IPS DF 4.7 (cell line): ENCODE measurements at regions not wholly inside any gene's neighbourhood (a gene's known extent, or its start where the extent isn't known, plus 50 kb on each side); places are given as distances from the start of the nearest gene placed in this dataset.
"Not testable (repeated sequence)": the region's sequence is repeated elsewhere in the genome, so short reads cannot be mapped to it uniquely, and the experiment has no call there.

Source experiments
- DNase-seq: peaks from one replicate; pipeline ENCODE4 v3.0.0-alpha.2; 2013; ENCODE audit warnings: low spot score; ENCODE audit errors: extremely low read depth

GRCh38 chr4:145298885-145299284 is 118.5 kb upstream of the OTUD4 start:
- DNase-seq: no peak

GRCh38 chr4:145297556-145297955 is 117.2 kb upstream of the OTUD4 start:
- no peak for DNase-seq

GRCh38 chr4:145295547-145295946 is 115.2 kb upstream of the OTUD4 start:
- DNase-seq: no peak

DNA sequence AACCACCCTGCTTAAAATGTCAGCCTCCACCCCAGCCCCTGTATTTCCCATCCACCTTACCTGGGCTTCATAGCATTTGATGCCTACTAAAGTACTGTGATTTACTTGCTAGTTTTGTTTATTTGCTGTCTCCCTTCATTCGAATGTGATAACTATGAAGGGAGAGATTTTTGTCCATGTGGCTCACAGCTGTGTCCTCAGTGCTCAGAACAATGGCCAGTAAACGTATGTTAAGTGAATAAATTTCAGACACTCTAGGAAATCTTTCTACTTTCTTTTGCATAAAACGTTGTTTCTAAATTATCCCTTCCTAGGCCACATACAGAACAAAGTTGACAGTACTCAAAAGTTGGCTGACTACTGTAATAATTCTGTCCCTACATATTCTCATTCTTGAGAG is 114.7 kb upstream of the OTUD4 start:
- no peak for DNase-seq

DNA sequence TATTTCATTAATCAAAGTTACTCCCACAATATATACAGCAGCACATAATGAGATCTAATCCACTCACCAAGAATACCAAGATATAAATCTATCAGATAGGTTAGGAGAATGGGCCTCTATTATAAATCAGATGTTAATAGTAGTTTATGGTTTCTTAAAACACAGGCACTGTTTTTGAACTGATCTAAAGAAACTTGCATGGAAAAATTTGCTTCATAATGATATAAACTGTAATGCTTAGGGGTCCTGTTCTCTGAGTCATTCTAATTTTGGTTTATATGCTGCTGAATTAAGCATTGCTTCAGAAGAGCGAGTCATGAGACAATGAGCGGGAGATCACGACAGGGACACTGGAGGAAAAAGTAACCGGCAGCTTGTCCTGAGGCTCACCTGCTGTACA is 113.3 kb upstream of the OTUD4 start:
- no peak for DNase-seq

DNA sequence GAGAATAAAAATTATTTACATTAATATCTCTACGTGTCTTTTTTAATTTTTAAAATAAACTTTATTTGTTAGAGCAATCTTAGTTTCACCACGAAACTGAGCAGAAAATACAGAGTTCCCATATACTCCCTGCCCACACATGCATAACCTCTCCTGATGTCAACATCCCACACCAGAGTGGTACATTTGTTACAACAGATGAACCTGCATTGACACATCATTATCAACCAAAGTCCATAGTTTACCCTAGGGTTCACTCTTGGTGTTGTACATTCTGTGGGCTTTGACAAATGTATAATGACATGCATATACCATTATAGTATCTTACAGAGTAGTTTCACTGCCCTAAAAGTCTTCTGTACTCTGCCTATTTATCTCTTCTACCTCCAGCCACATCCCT is 110.6 kb upstream of the OTUD4 start:
- DNase-seq: no peak

DNA sequence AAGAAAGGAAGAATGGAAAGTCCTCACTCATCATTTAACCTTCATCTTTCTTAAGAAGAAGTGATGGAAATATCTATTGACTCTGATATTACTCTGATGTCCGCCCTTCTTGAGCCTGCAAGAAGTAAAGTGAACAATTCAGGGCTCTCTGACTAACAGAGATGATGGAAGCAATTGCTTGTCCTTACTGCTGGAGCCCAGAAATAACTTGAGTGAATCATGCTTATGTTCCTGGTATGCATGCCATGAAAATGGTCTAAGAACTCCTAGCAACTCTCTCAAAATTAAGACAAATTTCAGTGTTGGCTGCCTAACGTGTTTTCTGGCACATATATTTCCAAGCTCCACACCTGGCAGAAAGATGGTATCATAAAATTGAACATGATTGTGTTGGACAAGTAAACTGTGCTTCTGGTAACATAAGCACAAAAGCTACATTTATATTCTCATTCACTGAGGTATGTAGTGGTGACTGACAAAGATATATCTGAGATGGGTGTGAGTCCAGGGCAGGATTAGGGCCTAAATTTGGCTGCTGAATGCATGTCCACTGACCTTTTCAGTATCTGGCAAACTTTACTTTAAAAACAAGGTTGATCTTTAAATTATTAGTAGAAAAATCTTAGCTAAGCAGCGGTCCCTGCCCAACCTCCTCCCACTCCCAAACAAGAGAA is 109.2 kb upstream of the OTUD4 start:
- no peak for DNase-seq

GRCh38 chr4:145287351-145287750 is 107.0 kb upstream of the OTUD4 start:
- DNase-seq: no peak

DNA sequence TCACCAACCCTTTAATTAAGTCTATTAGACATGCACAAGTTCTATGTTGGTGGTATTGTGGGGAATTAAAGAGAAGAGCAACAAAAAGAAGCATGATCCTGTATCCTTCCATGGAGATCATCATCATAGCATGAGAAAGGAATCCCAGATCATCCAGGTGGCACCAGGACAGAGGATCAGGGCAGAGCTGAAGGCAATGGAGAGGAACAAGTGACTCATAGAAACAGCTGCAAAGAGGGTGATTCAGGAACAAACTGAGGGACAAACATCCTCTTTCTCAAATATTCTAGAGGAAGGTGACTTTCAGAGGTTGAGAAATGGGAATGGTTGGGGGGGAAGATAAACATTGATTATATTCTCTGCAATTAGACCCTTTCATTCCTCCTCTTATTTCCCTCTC is 105.5 kb upstream of the OTUD4 start:
- no peak for DNase-seq

GRCh38 chr4:145283909-145284308 is 103.5 kb upstream of the OTUD4 start:
- no peak for DNase-seq

- DNase-seq: no peak
Observed at GRCh38 chr4:145281951-145282350, 101.6 kb upstream of the OTUD4 start.

GRCh38 chr4:145281224-145281623 is 100.8 kb upstream of the OTUD4 start:
- no peak for DNase-seq

GRCh38 chr4:145280541-145280940 is 100.2 kb upstream of the OTUD4 start:
- DNase-seq: no peak

- DNase-seq: no peak
Observed at GRCh38 chr4:145279122-145279960, 99.0 kb upstream of the OTUD4 start.

GRCh38 chr4:145278341-145279121 is 98.1 kb upstream of the OTUD4 start:
- DNase-seq: no peak

DNA sequence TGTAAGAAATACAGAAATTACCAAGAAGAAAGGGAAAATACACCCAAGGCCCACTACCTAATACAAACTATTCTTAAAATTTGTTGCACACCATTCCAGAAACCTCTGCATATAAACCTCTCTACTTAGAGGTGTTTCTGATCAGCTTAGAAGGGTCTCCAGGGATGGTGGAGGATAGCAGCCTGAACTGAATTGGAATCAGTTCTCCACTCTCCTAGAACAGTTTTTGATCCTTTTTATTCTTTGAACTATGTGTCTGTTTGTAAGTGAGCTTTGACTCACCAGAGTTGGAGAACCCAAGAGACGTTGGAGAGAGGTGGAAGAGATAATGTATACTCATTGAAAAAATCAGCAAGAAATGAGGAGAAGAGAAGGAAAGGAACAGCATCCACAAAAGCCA is 96.6 kb upstream of the OTUD4 start:
- DNase-seq: no peak

DNA sequence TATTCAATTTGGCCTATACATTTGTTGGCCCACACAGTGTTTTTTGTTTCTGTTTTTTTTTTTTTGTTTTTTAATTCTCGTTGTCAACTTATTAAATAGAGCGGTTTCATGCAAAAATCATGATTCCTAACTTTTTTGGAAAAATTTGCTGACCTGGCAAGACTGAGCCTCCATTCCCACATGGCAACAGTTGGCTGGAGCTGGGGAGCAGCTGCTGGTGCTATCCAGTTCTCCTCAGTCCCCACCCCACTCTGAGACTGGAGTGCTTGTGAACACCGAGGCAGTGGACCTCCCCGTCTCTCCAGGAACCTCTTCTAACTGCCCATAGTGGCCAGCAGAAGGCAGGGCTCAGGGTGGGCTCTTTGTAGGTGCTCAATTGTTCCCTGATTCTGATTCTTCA is 95.7 kb upstream of the OTUD4 start:
- no peak for DNase-seq

- no peak for DNase-seq
Observed at GRCh38 chr4:145271194-145271593, 90.8 kb upstream of the OTUD4 start.

DNA sequence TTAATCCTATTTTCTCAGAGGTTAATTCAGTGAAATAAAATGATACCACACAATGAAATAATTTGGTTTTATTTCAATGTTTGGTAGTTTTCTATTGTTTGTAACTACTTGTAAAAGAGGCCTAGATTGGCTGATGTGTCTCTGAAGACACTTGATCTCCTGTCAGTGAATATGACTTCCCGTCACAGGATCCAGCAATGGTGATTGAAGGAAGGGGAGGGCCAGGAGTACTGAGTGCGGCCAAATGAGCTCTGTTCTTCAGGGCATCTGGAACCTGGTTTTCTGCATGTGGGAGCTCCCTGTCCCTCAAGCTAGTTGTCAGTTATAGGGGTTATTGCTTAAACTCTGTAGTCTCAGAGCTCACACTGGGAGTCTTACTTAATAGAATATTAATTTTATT is 86.5 kb upstream of the OTUD4 start:
- no peak for DNase-seq

- DNase-seq: peak; percentile 7
Observed at GRCh38 chr4:145260091-145260490, 79.7 kb upstream of the OTUD4 start.

DNA sequence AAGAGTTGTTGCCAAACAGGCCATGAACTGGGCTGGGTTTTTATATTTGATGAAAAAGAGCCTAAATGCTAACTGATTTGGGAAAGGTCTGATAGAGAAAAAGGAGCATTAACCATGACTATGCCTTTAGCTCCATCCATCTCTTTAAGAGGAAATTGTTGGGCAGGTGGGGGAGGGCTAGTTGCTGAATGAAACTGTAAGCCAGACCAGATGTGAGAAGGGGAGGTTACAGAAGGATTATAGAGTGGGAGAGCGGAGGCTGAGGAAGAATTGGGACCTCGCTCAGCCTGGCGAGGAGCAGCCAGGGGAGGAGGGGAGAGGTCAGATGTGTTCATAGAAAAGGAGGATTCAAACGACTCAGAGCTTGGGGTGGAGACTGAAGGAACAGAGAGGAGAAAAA is 74.9 kb upstream of the OTUD4 start:
- DNase-seq: not testable (repeated sequence)

GRCh38 chr4:145252190-145252589 is 71.8 kb upstream of the OTUD4 start:
- DNase-seq: no peak
